HG03432 (cell line): ENCODE measurements at regions not wholly inside any gene's neighbourhood (a gene's known extent, or its start where the extent isn't known, plus 50 kb on each side); places are given as distances from the start of the nearest gene placed in this dataset.
A peak's percentile ranks its signal among the peaks of the same experiment; 100 is the strongest.
"Not testable (repeated sequence)": the region's sequence is repeated elsewhere in the genome, so short reads cannot be mapped to it uniquely, and the experiment has no call there.

ENCODE experiments used
- ATAC-seq: cut with Tn5 transposase; IDR thresholded peaks from one replicate; pipeline ENCODE4 v1.9.1; 2021; ENCODE audit warnings: mild to moderate bottlenecking, moderate library complexity; ENCODE audit not compliant: unreplicated experiment

DNA sequence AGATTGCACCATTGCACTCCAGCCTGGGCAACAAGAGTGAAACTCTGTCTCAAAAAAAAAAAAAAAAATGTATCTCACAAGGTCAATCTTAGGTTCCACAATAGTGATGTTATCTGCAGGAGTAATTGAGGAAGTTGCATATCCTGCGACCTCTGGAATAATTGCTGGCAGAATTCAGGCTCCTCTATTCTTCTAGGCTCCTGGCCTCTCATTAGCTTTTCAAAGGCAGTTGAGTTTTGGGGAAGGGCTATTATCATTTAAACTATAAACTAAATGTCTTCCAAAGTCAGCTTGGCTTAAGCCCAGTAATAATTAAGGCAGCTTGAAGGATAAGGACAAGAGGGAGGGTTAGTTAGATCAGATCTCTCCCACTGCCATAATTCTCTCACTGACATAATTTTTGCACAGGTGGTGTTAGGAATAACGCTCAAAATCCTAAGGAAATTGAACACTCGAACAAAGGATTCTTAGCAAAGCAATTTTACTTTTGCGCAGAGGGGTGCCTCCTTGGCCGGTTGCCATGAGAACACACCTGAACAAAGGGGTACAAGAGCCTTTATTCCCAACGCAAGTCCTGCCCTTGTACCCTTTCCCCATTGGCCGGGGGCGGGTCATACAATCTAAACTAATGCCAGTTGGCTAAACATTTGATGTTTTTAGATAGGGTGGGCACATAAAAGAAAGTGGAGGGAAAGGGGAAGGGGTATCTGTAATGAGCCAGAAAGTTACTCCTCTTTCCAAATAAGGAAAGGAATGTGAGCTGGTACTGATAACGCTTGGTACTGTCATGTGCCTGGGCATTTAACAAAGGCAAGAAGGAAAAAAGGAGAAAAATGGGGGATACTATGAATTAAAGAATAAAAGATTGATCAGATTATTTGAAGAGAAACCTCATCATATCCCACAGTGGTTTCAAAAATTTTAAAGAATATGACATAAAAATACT, 106.4 kb upstream of the CCNG1 start:
- no peak for ATAC-seq

- not testable (repeated sequence) for ATAC-seq
Measured at GRCh38 chr5:163336074-163336473, 101.3 kb upstream of the CCNG1 start.

DNA sequence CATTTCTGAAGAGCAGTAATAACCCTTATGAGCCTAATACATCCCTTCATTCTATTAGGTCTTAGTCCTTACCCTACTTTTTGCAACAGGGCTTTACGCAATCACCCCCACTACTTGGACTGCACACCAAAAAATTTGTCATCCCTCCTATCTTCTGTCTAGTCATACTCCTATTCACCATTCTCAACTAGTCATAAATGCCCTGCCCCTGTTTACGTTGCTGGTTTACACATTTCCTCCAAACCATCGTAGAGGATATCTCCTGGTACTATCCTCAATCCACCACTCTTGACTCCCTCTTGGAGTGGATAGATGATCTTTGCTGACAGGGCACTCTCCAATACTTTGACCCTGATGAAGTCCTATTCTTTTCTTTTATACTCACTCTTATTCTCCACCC, 98.2 kb upstream of the CCNG1 start:
- no peak for ATAC-seq

GRCh38 chr5:163340378-163340777, 97.0 kb upstream of the CCNG1 start:
- not testable (repeated sequence) for ATAC-seq

DNA sequence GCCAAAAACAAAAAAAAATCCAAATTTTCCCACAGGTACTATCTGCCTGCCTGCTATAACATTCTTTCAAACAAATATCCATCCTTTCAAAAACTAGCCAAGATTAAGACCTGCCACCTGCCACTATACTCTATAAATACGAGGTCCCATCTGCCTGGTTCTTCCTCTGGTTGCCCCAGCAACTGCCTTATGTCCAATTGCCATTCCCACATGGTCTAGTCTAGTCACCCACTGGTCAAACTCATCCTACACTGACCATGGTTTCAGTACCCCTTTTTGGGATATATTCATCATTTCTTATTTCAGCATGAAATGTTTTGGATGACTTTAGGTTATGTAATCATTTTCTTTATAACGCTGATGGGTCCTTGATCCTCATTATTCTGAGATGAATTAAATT, 95.1 kb upstream of the CCNG1 start:
- no peak for ATAC-seq

GRCh38 chr5:163345216-163345615, 92.2 kb upstream of the CCNG1 start:
- no peak for ATAC-seq

DNA sequence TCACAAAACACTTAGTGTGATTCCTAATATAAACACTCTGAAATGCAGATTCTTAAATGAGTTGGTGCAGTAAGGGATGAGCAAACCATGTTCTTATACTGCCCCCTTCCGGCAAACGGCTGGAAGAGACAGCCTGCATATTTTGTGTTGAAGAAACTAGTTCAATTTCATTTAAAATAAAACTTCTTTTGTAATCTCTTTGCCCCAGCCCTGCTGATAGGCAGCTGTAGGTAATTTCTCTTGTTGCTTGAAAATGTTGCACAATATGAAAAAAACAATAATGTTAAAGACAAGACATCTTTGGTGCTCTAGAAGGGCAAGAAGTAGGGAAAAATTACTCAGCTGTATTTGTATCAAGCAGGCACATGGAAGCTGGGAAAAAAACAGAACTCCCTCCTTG, 89.7 kb upstream of the CCNG1 start:
- ATAC-seq: peak; percentile 80

GRCh38 chr5:163350083-163350482, 87.3 kb upstream of the CCNG1 start:
- ATAC-seq: peak; percentile 34

DNA sequence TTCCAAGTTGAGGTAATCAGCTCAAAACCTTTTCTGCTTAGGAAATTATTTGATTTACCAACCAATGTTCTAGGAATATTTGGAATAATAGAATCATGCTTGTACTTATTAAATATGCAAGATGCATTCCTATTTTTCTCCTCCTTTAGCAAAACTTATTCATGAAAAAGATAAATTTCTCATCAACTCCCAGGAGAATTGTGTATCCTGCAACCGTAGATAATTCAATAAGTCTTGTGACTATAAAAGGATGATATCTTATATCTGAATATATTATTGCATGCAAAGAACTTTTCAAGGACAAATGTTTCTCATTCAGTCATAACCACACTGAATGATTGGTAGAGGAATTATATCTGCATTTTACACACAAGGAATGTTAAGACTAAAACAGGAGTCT, 84.9 kb upstream of the CCNG1 start:
- no peak for ATAC-seq

DNA sequence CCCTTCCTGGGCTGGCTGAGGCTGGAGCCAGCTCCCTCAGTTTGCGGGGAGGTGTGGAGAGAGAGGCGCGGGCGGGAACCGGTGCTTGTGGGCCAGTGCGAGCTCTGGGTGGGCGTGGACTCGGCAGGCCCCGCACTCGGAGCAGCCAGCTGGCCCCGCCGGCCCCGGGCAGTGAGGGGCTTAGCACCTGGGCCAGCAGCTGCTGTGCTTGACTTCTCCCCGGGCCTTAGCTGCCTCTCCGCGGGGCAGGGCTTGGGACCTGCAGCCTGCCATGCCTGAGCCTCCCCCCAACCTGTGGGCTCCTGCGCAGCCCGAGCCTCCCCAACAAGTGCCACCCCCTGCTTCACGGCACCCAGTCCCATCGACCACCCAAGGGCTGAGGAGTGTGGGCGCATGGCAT, 81.6 kb upstream of the CCNG1 start:
- ATAC-seq: not testable (repeated sequence)

- no peak for ATAC-seq
Measured at GRCh38 chr5:163357636-163358035, 79.8 kb upstream of the CCNG1 start.

GRCh38 chr5:163360656-163361055, 76.7 kb upstream of the CCNG1 start:
- ATAC-seq: no peak

DNA sequence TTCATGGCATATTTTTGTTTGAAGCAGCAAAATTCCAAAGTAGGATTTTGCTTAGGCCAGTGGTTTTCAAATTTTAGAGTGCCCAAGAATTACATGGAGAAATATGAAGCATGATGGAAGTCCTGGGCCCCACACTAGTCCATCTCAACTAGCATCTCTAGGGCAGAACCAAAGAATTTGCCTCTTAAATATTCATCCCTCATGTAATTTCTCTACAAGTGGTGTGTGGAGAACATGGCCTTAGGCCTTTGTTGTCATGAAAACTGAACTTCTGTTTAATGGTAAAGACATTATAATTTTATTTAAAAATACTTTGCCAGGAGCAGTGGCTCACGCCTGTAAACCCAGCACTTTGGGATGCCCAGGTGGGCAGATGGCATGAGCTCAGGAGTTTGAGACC, 75.9 kb upstream of the CCNG1 start:
- ATAC-seq: no peak

- no peak for ATAC-seq
Measured at GRCh38 chr5:163362840-163363371, 74.5 kb upstream of the CCNG1 start.

GRCh38 chr5:163363389-163363788, 74.0 kb upstream of the CCNG1 start:
- ATAC-seq: no peak

- no peak for ATAC-seq
Measured at GRCh38 chr5:163366757-163367156, 70.6 kb upstream of the CCNG1 start.

- no peak for ATAC-seq
Measured at GRCh38 chr5:163369776-163370385, 67.5 kb upstream of the CCNG1 start.

DNA sequence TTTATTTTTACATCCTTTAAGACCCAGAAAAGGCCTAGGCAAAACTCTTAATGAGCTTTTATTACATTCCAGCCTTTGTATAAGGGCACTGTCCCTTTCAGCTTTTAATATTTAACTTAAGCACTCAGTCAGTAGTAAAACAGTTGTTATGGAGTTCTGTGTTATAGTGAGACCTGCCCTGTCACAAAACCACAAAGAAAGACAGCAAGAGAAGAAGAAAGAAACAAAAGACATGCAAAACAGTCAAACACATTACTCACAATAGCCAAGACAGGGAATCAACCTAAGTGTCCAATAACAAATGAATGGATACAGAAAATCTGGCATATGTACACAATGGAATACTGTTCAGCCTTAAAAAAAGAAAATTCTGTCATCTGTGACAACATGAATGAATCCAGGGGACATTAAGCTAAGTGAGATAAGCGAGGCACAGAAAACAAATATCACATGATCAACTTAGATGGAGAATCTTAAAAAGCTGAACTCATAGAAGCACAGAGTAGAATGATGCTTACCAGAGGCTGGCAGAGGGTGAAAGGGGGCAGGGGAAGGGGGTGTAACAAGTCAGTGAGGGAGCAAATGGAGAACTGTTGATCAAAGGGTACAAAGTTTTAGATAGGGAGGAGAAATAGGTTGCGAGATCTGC, 63.8 kb upstream of the CCNG1 start:
- peak; percentile 68 for ATAC-seq

GRCh38 chr5:163377982-163378381, 59.4 kb upstream of the CCNG1 start:
- no peak for ATAC-seq

DNA sequence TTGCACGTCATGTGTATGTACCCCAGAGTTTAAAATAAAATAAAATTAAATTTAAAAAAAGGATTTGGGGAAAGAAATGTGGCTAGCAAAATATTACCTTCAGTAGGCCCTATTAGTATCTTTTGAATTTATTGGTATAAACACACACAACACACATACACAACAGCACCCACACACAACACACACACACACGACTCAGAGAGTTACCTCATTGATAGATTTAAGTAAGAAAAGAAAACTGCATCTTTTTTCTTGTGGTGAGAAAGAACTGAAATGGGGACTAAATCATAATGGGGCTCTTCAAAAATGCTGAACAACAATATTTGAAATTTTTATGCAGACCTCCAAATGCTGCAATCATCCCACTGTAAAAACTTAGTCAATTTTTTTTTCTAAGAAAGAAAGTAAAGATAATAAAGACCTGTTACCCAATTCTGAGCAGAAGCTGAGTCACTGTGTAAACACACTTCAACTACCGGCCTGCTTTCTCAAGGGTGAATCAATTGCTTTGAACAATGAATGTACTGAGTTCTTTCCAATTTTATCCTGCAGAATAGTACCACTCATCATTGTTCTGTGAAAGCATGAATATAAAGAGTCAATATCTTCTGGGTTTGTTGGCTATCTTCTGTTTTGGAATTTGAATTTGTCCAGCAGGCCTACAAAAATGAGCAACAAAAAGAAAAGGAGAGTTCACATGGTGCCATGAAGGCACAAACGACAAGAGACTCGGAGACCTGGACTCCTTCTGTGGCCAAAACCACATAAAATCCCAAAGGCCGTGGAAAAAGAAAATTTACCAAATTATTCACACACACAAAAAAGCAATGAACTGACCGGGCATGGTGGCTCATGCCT, 57.9 kb upstream of the CCNG1 start:
- no peak for ATAC-seq

- no peak for ATAC-seq
Measured at GRCh38 chr5:163381832-163382231, 55.6 kb upstream of the CCNG1 start.
